Esophagus squamous epithelium (tissue), 4 donors: ENCODE measurements at regions not wholly inside any gene's neighbourhood (a gene's known extent, or its start where the extent isn't known, plus 50 kb on each side); places are given as distances from the start of the nearest gene placed in this dataset.

Source experiments
- CTCF ChIP-seq, 6 experiments: fragments of 450-650 bp in 4 of 6; fragments of 200-600 bp in 2 of 6; sonication (generic) in 2 of 6; IDR thresholded peaks; one replicate each; pipeline ENCODE4 v1.5.1; 2016 to 2019; ENCODE audit warnings: antibody characterized with exemption in 6 of 6, mild to moderate bottlenecking in 4 of 6, moderate library complexity in 4 of 6
- POLR2A ChIP-seq, 4 donors: fragments of 450-650 bp; IDR thresholded peaks; one replicate each; pipeline ENCODE4 v1.6.1; 2017; ENCODE audit warnings: antibody characterized with exemption in 4 of 4, mild to moderate bottlenecking in 4 of 4, moderate library complexity in 3 of 4

GRCh38 chr15:62641825-62642224, 400.7 kb upstream of the TPM1 start:
- TF ChIP-seq CTCF (IDR thresholded peaks at IDR 0.05): no peak
- no peak for TF ChIP-seq POLR2A (IDR thresholded peaks at IDR 0.05)
